ENCODE measurements at regions not wholly inside any gene's neighbourhood (a gene's known extent, or its start where the extent isn't known, plus 50 kb on each side); places are given as distances from the start of the nearest gene placed in this dataset.

DNA sequence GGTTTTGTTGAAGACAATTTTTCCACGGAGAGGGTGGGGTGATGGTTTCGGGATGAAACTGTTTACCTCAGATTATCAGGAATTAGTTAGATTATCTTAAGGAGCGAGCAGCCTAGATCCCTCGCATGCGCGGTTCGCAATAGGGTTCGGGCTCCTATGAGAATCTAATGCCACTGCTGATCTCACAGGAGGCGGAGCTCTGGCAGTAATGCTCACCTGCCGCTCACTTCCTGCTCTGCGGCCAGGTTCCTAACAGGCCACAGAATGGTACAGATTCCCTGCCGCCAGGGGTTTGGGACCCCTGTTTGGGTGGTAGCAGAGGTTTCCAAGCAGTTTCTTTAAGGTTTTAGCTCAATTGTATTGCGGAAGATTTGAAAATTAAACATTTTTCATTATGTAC lies 439.8 kb upstream of the OR4E1 start:
- Histone ChIP-seq H3K4me3 (no peak overlapping the region), H3K36me3 (no peaks in the 10 kb centered on the region), H3K27ac (no peak overlapping the region), H3K4me1 (no peaks in the 10 kb centered on the region), H3K27me3 (no peaks in the 10 kb centered on the region), H3K9me3 (no peaks in the 10 kb centered on the region)
- no peak for DNase-seq (ENCODE audit: low spot score in 2 of 2)
- intact Hi-C loops (cut with DNase I) = no loop called here
- TF ChIP-seq, protein P1, sequence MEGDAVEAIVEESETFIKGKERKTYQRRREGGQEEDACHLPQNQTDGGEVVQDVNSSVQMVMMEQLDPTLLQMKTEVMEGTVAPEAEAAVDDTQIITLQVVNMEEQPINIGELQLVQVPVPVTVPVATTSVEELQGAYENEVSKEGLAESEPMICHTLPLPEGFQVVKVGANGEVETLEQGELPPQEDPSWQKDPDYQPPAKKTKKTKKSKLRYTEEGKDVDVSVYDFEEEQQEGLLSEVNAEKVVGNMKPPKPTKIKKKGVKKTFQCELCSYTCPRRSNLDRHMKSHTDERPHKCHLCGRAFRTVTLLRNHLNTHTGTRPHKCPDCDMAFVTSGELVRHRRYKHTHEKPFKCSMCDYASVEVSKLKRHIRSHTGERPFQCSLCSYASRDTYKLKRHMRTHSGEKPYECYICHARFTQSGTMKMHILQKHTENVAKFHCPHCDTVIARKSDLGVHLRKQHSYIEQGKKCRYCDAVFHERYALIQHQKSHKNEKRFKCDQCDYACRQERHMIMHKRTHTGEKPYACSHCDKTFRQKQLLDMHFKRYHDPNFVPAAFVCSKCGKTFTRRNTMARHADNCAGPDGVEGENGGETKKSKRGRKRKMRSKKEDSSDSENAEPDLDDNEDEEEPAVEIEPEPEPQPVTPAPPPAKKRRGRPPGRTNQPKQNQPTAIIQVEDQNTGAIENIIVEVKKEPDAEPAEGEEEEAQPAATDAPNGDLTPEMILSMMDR (IDR thresholded peaks at IDR 0.05) = no peak

DNA sequence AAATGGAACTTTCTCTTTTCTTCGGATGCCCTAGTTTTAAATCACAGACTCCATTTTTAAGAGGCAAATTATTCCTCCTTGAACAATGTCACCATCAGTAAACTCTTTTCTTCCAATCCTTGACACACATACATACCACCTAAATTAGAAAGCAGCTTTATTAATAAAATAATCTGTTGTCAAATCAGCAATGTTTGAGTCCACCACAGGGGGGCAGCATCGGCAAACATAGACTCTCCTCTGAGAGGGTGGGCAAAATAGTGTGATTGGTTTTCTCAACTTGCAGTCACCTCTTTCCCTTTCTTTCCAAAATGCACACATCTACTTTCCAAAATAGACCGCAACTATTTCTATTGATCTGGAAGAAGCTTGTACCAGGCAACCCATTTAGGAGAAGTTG lies 438.4 kb upstream of the OR4E1 start:
- DNase-seq (ENCODE audit: low spot score in 2 of 2) = no peak
- Histone ChIP-seq H3K27ac (no peak overlapping the region), H3K27me3 (no peaks in the 10 kb centered on the region), H3K4me1 (no peaks in the 10 kb centered on the region), H3K4me3 (no peak overlapping the region), H3K36me3 (no peaks in the 10 kb centered on the region), H3K9me3 (no peaks in the 10 kb centered on the region)
- intact Hi-C loops (cut with DNase I) = no loop called here
- TF ChIP-seq, protein P1 (IDR thresholded peaks at IDR 0.05) = no peak

DNA sequence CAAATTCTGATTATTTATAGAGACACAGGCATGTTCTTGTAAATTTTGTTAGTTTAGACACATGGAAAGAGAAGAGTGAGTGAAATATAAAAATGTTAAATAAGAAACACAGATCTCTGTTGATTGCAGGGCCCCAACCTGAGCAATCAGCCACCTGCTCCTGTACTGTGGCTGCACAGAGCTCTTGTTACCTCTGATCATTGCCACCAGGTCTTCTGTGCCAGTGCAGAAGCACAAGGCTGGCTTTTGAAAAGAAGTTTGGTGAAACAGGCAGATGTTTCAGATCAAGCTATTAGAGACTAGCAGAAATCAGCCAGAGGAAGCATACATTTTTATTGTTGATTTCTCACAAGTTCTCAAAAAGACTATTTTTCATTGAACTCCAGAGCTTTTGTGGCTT lies 434.1 kb upstream of the OR4E1 start:
- TF ChIP-seq, protein P1 (IDR thresholded peaks at IDR 0.05) = no peak
- intact Hi-C loops (cut with DNase I) = no loop called here
- DNase-seq (ENCODE audit: low spot score in 2 of 2) = no peak

DNA sequence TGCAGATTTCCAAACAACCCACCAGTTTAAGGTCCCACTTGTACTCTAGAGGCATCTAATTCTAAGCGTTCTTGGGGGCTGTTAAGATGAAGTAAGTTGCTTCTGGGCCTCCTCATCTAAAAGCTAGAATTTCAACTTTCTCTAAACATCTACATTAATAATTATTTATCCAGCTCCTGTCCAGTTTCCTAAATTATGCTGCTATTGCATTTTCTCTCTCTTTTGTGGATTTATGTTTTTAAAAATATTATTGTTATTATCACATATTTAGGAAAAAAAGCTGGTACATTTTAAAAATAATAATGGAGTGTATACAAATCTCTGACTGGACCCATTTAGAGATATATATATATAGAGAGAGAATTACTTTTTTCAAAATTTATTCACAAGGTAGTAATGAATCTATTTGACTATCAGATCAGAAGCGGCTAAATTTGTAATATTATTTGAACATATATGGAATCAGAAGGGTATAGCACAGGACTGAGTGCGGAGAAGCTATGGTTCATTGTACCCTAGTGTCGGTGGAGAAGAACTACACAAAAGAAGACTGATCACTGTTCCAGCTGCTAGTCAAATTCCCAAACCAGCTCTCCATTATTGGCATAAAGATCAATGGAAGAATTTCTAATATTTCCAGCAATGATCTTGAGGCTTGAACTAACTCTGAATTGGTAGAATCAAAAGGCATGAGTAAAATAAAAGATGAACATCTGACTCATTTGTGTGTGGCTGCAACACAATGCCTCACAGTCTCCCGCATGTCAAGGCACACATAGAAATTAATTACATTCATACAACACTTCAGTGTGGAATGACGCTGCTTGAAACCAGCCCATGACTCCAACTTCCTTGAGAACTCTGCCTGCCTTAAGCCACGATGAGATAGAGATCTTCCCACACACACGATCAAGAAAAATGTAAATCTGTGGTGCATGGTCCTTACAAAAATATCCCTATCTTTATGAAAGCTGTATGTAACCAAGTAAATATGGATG lies 433.4 kb upstream of the OR4E1 start:
- intact Hi-C loops (cut with DNase I) = no loop called here
- no peaks in the 10 kb centered on the region for H3K9me3 ChIP-seq

More for the DNA sequence above, 434.1 kb upstream of the OR4E1 start:
- Histone ChIP-seq H3K9me3 (no peaks in the 10 kb centered on the region), H3K36me3 (no peaks in the 10 kb centered on the region), H3K27ac (no peak overlapping the region), H3K4me1 (no peaks in the 10 kb centered on the region), H3K27me3 (no peaks in the 10 kb centered on the region), H3K4me3 (no peak overlapping the region)

DNA sequence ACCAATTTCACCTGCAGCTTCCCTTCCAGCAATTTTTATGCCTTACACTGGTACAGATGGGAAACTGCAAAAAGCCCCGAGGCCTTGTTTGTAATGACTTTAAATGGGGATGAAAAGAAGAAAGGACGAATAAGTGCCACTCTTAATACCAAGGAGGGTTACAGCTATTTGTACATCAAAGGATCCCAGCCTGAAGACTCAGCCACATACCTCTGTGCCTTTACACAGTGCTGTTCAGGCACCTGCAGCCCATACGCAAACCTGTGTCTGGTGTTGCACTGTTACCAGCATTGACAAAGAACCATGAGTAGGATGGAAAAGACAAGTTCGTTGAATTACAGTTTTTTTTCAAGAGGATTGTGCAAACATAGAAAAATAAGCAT lies 432.0 kb upstream of the OR4E1 start:
- Histone ChIP-seq H3K36me3 (no peaks in the 10 kb centered on the region), H3K9me3 (no peaks in the 10 kb centered on the region), H3K4me3 (no peak overlapping the region), H3K4me1 (no peaks in the 10 kb centered on the region), H3K27me3 (no peaks in the 10 kb centered on the region), H3K27ac (no peak overlapping the region)
- no peak for DNase-seq (ENCODE audit: low spot score in 2 of 2)
- TF ChIP-seq, protein P1 (IDR thresholded peaks at IDR 0.05) = no peak
- intact Hi-C loops (cut with DNase I) = no loop called here

More for the DNA sequence above, 433.4 kb upstream of the OR4E1 start:
- no peak overlapping the region for H3K4me3 ChIP-seq
- H3K27ac ChIP-seq = no peak overlapping the region
- H3K4me1 ChIP-seq = no peaks in the 10 kb centered on the region
- H3K36me3 ChIP-seq = no peaks in the 10 kb centered on the region
- no peak for DNase-seq (ENCODE audit: low spot score in 2 of 2)
- H3K27me3 ChIP-seq = no peaks in the 10 kb centered on the region
- TF ChIP-seq, protein P1 (IDR thresholded peaks at IDR 0.05) = no peak

Measured in ascending aorta (tissue), 2 donors.